ENCODE measurements at regions not wholly inside any gene's neighbourhood (a gene's known extent, or its start where the extent isn't known, plus 50 kb on each side); places are given as distances from the start of the nearest gene placed in this dataset.

DNA sequence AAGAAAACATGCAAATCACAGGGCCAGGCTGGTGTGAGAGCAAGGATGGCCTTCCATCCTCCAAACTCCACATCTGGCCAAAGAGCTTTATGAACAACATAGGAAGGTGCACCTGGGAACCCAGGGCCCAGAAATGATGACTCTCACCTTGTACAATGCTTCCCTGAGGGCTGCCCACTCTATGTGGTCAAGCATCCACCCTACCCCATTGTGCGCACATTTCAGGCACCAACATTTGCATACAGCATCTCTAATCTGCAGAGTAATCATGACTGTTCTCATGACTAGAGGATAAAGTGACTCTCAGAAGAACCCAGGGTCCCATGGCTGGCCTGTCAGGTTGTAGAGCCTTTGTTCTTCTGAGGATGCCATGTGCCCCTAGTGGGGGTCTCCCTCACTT is 57.2 kb upstream of the NTF3 start:
- in situ Hi-C loops (cut with MboI; ENCODE audit: low sequenced_read_pairs), result no loop called here

DNA sequence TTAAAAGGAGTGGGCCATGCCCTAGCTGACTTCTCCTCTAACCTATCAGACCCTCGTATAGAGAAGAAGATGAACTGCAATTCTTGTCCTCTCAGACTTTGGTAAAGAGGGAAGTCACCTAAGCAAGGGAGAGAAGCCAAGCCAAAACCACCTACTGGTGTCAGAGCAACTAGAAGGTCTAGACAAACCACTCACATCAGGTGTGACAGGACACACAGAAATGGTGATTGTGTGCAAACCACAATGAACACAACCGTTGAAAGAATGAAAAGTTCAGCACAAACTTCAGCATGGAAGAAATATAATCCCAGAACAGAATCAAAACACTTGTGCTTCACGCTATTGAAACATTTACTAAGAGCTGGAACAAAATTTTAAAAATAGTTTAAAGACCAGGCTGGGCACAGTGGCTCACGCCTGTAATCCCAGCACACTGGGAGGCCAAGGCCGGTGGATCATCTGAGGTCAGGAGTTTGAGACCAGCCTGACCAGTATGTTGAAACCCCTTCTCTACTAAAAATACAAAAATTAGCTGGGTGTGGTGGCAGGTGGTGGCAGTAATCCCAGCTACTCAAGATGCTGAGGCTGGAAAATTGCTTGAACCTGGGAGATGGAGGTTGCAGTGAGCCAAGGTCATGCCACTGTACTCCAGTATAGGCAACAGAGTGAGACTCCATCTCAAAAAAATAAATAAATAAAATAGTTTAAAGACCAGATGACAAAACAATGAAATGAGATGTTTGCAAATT is 56.2 kb upstream of the NTF3 start:
- in situ Hi-C loops (cut with MboI; ENCODE audit: low sequenced_read_pairs), result no loop called here

DNA sequence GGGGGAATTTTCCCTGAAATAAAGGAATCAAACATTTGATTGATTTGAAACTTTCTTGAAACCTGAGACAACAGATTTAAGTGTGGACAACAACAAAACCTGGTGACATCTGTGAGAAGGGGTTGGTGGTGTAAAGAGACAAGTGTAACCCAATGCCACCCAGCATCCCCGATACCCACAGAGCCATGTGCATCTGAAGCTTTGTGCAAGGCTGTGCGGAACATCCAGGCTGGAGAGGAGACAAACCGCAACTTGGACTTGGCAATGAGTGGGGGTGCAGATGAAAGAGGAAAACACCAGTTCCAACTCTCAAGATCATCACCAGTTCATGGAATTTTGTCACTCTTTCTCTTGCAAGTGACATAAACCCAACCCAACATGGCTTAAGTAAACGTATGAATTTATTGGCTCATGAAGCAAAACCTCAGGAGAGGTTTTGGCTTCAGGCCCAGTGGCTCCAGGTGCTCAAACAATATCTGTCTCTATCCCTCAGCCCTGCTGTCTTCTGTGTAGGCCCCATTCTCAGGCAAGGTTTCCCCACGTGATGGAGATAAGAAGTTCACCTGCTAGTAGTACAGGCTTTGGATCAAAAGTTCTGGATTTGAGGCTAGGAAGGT is 55.2 kb upstream of the NTF3 start:
- in situ Hi-C loops (cut with MboI; ENCODE audit: low sequenced_read_pairs), result no loop called here

DNA sequence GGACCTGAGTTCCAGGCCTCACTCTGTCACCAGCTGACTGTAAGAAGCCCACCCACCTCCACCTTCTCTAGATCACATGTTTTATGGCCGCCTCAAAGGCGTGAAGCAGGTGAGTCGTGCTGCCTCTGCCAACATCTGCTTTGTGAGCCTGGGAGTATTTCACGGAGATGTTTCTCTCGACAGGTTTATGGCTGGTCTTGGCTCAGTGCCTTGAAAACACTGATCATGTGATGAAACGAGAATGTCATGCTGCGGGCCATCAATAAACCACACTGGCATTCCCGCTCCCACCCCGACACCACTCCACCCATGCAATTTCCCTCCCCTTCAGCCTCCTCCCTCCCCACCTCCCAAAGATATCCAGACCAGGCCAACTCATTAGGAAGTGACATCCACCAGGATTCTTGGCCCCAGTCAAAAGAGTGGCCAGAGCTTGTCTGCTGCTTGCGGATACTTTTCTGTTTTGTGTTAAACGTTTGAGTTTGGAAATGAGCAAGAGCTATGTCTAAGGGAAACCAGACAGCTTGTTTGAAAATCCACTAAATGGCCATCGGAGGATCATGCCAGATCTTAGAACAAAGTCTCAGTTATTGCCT is 53.8 kb upstream of the NTF3 start:
- in situ Hi-C loops (cut with MboI; ENCODE audit: low sequenced_read_pairs), result no loop called here

DNA sequence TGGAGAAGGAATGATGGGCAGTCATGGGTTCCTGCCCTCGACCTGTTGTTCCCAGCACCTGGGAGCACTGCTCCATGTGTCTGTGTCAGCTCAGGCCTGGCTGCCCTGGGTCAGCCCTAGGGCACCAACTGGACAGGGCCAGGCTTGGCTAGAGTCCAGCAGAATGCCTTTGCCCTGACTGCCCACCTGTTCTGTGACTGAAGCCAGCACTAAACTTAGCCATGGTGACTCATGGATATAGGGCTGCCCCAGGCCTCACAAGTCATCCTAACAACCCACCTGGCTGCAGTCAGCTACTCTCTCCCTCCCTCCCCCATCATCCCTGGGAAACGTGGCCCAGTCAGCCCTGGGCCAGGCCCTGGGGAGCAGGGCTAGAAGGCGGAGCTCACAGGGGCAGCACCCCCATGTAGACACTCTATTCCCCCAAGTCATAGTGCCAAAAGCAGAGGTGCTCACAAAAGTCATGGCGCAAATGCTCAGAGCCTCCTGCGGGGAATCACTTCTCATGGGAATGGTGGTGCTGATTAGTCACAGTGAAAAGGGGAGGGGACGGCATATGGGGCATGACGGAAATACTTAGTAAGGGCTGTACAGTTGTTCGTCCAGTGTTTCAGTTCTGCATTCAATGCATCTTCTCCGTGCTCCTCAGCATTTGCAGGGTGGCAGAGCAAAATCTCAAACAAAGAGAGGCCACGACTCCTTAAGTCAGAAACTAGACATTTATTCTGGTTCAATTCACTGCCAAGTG is 52.0 kb upstream of the NTF3 start:
- in situ Hi-C loops (cut with MboI; ENCODE audit: low sequenced_read_pairs), result no loop called here

Data from HL-60/S4 treated with retinoic acid at 250 ng/mL for 4 days and 3 days (cell line).